HPDE6-E6E7 (cell line): ENCODE measurements at regions not wholly inside any gene's neighbourhood (a gene's known extent, or its start where the extent isn't known, plus 50 kb on each side); places are given as distances from the start of the nearest gene placed in this dataset.
"Not testable (repeated sequence)": the region's sequence is repeated elsewhere in the genome, so short reads cannot be mapped to it uniquely, and the experiment has no call there.

Experiments
- DNase-seq: peaks from one replicate; pipeline ENCODE4 v3.0.0; 2011; ENCODE audit warnings: missing footprints; ENCODE audit errors: extremely low spot score

DNA sequence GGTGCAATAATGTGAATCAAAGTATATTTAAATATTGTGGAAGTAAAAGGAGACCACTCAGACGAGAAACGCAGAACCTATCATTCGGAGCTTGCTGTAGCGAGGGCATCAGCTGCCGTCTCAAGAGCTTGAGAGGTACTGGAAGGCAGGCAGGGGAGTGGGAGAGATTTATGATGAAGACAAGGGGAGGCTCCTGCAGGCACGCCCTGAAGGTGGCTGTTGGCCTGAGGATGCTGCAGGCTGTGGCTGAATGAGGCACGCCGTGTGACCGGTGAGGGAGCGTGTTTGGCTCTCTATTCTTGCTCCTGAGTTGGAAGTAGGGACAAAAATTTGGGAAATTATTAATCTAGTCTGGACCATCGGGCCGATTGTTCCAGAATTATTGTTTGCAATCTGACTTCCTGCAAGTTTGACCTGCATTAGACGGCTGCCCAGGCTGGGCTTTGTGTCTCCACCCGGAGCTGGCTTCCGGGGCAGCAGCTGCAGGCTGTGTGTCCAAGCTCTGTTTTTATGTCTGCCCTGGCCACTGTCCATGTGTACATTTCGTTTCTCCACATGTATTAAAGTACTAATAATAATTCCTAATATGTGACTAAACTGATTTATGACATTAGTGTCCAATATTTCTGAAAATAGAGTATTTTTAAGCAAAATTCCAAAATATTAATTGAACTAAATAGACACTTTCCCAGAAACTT lies 91.1 kb upstream of the ANKRD10 start:
- no peak for DNase-seq

DNA sequence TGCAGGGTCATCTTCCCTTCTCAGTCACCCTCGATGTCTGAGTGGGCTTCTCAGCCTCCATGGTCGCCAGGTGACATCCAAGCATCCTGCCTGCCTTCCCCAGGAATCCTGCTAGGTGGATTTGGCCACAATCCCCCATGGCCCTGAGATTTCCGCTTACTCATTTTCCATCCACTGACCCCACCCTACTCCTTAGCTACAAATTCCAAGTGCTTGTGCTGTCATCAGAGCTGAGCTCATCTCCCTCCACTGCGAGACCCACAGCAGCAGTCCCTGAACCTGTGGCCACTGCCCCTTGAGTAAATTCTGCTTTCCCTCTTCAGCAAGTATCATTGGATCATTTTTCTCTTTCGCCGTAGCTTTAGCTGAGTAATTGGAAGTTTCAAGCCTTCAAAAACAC lies 90.5 kb upstream of the ANKRD10 start:
- DNase-seq: no peak

DNA sequence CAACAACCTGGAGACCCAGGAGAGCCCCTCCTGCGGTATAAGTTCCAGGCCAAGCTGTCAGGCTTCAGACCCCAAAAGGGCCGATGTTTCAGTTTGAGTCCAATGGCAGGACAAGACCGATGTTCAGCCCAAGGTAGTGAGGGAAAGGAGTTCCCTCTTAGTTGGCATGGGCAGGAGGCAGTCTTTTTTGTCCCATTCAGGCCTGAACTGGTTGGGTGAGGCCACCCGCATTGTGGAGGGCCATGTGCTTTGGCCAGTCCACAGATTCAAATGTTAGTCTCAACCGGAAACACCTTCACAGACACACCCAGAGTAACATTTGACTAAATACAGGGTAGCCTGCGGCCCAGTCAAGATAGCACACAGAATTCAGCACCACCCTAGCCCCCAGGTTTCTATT lies 89.6 kb upstream of the ANKRD10 start:
- DNase-seq: no peak

DNA sequence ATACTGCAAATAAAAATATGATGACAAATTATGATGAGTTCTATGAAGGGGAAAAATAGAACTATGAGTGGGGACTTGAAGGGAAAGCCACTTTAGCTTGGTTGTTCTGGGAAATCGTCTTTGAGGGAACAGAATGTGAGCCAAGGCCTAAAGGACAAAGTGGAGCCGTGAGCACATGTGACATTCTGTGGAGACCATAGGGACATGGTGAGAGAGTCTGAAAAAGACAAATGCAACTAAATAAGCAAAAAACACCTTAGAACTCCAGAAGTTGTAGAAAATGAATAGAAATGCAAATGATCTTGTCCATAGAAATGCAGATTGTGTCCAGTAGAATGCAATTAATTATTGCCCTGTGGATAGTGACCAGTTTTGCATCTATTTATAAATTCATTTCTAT lies 86.8 kb upstream of the ANKRD10 start:
- DNase-seq: no peak

DNA sequence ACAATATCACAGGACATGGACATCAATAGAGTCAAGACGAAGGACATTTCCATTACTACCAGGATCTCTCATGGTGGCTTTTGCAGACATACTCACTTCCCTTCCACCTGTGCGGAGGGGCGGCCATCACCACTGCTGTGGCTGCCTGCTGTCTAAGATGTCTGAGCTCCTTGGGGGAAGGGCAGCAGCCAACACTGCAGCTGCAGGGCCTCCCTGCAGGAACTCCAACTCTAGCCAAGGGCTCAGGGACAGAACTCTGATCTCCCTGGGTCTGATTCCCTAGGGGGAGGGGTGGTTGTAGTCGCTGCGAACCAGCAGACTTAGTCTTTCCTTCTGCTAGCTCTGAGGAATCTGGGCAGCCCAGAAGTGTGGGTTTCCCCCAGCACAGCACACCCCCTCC lies 78.9 kb upstream of the ANKRD10 start:
- no peak for DNase-seq

DNA sequence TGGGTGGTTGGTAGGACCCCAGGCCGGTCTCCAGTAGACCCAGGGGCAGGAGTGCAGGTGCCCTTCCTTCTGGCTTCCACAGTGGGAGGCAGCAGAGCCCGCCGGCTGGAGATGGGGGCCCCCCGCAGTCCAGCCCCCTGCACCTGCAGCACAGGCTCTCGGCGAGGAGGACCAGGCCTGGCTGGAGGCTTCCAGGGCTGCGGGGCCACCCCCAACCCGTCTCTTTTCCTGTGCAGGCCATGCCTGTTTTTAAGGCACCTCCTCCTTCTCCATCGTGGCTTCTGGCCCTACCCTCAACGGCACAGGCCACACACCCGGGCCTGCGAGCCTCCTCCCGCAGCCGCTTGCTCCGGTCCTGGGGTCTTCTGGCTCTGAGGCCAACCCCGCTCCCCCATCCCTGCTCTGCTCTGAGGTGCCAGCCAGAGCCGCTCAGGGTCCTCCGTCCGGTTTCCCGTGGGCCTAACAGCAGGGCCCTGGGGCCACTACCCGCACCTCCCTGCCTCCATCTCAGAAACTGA lies 77.2 kb upstream of the ANKRD10 start:
- DNase-seq: no peak

DNA sequence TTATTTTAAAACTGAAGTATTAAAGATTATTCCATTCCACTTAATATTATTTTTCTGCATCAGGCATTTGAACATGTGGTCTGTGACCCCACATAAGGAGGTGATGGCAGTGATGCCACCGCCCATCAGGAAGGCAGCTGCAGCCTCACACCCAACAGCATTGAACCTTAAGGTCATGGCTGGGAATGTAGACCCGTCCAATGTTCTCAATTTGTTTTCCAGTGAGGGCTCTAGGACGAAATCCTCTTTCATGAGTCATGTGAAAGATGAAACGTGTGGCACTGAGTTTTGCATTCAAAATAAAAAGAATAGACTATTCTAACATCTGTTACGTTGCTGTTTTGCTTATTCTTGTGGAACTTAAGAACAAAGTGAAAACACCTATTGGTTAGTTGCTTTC lies 74.5 kb upstream of the ANKRD10 start:
- DNase-seq: no peak

DNA sequence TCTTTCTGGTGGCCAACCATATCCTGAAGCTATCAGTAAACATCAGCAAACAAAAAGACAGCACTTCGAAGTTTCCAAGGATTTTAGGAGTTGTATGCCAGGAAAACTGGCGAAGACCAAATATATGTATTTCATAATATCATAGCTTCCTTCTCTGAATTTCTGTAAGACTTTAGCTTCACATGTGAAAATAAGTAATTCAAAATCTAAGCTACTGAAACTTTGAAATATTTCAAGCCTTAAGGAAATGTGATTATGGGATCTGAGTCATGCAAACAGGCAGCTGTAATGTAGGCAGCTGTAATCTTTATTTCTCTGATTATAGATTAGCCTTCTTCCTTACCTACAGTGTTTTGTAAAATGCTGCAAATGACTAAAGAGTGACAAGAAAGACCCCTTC lies 70.7 kb upstream of the ANKRD10 start:
- no peak for DNase-seq

DNA sequence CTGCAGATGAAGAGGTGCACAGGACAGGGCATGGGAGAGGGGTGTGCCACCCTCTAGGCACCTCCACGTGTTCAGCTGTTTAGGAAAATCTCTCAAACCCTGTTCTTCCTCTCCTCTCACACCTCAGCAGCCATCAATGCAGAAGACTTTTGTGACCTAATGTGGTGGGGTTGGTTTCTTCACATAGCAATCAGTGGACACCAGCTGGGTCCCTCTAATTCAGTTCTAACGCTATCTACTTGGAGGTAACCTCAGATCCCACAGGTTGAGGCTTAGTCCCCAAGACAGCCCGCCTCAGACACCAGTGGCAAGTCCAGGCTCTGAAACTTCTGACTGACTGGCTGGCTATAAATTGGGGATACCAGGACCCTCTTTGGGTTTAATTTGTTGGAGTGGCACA lies 69.9 kb upstream of the ANKRD10 start:
- no peak for DNase-seq

DNA sequence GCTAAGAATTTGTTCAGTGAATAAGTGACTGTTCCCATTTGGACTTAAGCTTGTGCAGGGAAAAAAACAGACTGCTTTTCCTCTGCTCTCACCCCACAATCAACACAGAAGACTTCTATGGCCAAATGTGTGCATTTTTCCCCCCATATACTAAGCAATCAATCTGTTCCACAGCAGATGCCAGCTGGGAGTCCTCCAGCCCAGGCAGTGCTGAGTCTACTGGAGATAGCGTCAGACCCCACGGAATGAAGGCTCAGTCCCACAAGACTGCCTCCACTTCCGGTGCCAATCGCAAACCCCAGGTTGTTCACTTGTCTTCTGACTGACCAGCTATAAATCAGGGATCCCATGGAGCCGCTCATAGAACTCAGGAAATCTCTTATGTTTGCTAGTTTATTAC lies 69.5 kb upstream of the ANKRD10 start:
- DNase-seq: no peak

DNA sequence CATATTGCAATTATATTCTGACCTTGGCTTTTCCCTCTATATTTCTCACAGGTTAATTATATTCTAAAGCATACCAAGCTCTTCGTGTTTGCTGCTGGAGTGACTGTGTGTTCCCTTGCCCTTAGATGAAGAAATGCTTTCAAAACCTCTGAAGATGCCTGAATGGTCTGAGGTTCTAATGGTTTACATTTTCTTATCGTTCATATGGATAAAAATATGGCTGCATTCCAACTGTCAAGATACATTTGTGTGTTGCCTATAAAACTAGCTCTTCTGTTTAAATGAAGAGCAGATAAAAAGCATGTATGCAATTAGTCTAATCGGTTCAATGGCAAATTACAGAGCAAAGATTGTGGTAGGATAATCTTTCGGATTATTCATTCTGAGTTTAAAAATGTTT lies 68.4 kb upstream of the ANKRD10 start:
- no peak for DNase-seq

DNA sequence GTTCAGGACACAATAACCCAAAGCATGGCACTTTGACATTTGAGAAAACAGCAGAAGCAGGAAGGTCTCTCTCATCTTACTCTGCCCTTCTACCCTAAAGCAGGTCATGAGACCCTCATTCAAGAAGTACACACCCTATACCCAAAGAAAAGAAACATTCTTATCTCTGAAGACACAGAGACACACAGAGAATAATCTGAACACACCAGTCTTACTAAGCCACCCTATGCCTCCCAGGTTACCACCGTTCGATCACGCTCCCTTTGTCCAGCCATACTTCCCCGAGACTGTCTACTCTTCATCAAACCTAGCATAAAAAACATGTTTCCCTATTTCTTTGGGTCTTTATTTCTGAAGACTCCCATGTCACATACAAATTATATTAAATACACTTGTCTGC lies 66.5 kb upstream of the ANKRD10 start:
- no peak for DNase-seq

DNA sequence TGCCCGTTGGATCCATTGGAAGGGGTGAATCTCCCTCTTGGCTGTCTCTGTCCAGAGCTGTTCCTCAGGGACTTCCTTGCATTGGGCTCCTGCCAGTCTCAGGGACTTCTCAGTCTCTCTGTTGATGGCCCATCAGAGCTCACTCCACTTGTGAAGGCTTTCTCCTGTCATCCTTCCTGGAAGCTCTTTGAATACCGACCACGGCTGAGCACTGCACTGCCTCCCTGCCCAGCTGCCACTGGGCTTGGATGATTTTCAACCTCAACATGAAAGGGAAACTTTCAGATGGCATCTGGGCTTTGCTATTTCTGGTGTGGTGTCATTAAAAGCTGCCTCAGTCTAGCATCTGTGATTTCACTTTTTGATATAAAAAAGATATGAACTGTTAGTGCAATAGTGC lies 66.1 kb upstream of the ANKRD10 start:
- DNase-seq: no peak

DNA sequence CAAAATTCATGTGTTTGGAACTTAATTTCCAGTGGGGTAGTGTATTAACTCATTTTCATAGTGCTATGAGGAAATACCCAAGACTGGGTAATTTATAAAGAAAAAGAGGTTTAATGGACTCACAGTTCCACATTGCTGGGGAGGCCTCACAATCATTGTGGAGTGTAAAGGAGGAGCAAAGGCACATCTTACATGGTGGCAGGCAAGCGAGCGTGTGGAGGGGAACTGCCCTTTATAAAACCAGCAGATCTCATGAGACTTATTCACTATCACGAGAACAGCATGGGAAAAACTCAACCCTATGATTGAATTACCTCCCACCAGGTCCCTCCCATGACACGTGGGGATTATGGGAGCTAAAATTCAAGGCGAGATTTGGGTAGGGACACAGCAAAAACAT lies 64.3 kb upstream of the ANKRD10 start:
- DNase-seq: not testable (repeated sequence)

DNA sequence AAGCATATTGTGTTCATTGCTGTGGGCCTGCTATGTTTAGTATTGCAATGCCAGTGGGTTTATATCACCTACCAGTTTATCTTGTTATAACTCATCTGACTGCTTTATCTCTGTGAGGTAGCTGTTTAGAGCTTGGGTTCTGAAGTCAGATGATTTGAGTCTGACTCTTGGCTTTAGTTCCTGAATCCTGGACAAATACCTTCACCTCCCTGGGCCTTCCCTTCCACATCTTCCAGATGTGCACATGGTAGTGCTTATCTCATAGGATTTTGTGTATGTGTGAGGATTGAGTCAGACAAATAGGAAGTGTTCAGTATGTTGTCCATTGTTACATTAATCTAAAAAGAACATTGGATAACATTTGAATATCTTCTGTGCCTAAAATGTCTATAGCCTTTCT lies 63.5 kb upstream of the ANKRD10 start:
- DNase-seq: no peak

DNA sequence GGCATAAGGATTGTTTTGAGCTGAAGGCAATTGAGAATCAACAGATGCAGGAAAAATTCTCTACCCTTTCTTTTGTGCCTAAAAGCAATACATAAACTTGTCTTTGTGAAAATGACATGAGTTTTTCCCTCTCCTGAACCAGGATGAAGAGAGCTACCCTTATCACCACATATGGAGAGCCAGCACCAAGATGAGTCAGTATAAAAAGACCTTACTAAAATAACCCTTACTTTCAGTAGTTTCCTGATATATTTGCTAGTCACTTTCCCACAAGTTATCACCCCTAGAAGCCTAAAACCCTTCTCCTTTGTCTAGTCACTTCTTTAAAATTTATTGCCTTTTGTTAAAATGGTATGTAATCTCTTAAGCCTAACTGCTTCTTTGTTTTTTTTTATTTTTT lies 61.9 kb upstream of the ANKRD10 start:
- DNase-seq: no peak

DNA sequence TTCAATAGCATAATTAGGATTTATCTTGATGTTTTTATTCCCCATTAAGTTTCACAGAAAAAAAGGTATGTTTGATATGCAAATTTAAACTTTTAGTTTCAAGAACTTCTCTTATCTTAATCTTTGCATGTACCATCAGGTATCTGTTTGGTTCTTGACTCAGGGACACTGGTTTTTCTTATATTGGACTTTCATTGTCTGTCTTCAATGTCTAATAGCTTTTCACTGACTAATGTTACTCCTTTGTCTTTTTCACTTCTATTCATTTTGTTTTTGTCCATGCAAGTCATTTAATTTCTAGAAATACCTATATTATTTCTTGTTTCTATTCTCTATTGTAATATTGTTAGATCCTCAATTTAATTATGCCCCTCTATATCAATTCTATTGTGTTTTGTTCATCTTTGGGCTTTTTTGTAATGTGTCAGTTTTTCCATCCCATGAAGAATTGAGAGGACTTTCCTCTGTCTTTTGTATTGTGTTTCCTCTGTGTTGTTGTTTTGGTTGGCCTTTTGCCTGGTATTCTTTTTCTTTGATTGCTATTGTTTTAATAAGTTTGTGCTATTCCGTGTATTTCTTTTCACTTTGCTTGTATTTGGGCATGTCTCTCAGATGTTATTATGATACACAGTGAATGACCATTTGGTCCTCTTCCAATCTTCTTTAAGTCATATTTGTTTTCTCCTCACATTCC lies 58.3 kb upstream of the ANKRD10 start:
- no peak for DNase-seq

DNA sequence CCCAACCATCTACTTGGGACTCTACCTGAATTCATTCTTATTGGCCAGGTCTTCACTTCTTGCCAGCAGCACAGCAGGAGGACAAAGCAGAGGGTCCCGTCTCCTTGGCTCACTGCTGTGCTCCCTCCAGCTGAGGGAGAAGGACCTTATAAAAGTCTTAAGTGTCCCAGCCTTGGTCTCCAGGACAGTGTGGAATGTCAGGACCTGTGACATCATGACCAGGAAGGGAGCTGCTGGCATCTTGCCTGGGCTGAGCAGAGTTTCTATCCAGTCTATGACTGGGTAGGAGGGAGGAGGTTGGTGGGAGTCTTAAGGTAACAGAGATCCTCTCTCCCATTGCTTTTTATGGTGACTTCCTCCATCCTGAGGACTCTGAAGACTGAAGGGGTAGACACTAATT lies 56.6 kb upstream of the ANKRD10 start:
- DNase-seq: no peak

DNA sequence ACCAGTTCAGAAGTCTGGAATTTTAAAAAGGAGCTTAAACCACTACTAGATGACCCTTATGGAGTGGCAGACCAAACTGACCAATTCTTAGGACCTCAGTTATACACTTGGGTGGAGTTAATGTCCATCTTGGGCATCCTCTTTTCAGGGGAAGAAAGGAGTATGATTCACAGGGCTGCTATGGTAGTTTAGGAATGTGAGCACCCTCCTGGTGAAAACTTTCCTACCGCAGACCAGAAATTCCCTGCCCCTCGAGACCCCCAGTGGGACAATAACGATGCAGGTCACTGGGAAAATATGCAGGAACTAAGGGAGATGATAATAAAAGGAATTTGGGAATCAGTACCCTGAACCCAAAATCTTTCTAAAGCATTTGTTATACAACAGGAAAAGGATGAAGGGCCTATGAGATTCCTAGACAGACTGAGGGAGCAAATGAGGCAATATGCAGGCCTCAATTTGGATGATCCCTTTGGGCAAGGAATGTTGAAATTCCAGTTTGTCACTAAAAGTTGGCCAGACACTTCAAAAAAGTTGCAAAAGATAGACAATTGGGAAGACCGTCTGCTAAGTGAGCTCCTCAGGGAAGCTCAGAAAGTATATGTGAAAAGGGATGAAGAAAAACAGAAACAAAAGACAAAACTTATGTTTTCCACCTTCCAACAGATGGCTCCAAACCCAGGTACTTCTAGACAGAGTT lies 52.4 kb upstream of the ANKRD10 start:
- not testable (repeated sequence) for DNase-seq

DNA sequence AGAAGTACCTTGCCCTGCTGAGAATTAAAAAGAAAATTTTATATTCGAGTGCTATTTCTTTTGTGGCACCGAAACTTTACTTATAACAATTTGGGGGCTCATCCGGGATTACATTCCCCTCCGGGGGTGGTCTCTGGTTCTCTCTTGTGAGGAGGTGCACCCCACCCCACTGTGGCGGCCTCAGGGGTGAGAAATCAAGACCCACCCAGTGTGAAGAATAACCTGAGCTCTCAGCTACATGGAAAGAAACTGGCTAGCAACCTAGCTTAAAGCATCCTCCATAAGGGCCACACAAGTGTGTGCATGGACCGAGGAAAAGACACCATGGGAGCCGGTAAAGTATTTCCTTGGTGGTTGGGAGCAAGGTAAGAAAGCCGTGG lies 50.9 kb upstream of the ANKRD10 start:
- no peak for DNase-seq

DNA sequence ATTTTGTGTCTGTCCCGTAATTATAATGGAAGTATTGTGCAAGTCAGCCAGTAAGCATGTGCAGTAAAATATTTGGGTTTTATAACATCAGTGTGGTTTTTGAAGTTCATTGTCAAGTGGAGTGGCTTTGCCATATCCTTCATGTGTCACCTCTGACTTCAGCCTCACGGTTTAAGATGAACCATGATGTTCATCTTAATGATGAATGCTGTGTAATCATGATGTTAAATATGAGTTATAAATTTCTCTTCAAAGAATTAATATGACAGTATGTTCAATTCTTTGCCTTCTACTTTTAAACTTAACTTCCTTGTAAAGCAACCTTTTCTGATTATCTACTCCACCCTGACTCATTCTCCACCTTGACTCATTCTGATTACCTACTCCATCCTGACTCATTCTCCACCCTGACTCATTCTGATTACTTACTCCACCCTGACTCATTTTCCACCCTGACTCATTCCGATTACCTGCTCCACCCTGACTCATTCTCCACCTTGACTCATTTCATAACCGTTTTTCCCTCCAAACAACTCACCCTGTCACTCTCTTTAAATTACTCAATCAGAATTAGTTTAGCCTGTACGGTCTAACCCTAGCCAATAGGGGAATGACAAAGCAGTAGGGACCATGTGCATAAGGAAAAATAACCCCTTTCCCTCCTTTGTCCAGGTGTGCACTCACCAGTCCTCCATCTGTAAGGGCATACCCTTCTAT lies 50.3 kb upstream of the ANKRD10 start:
- peak; percentile 28 for DNase-seq
